K562 (cell line): ENCODE measurements at regions not wholly inside any gene's neighbourhood (a gene's known extent, or its start where the extent isn't known, plus 50 kb on each side); places are given as distances from the start of the nearest gene placed in this dataset.

Experiments
- ARID2 ChIP-seq: fragments of 450-650 bp; IDR thresholded peaks from 2 replicates; pipeline ENCODE4 v1.6.1; 2017; ENCODE audit warnings: antibody characterized with exemption, mild to moderate bottlenecking
- DNMT1 ChIP-seq: fragments of 450-650 bp; IDR thresholded peaks from 2 replicates; pipeline ENCODE4 v1.6.1; 2016; ENCODE audit warnings: antibody characterized with exemption, mild to moderate bottlenecking
- FOXA3 ChIP-seq, 2 experiments: fragments of 450-650 bp in 1 of 2; sonication (generic) in 1 of 2; formaldehyde crosslinking; IDR thresholded peaks in 1 of 2; conservative IDR thresholded peaks in 1 of 2; 2 replicates each; pipeline versions ENCODE4 v1.4.0 to v1.8.0; 2020 to 2022; ENCODE audit warnings: mild to moderate bottlenecking in 2 of 2, missing genetic modification reagents in 1 of 2
- GATA2 ChIP-seq: sonication (generic); formaldehyde crosslinking; IDR thresholded peaks from 2 replicates; pipeline ENCODE4 v1.4.0; 2020; ENCODE audit warnings: mild to moderate bottlenecking, missing genetic modification reagents
- LARP7 ChIP-seq: fragments of 450-650 bp; IDR thresholded peaks from 2 replicates; pipeline ENCODE4 v1.6.1; 2016
- NFIC ChIP-seq: fragments of 450-650 bp; IDR thresholded peaks from 2 replicates; pipeline ENCODE4 v1.6.1; 2017; ENCODE audit warnings: mild to moderate bottlenecking, inconsistent platforms
- NFRKB ChIP-seq: fragments of 450-650 bp; IDR thresholded peaks from 2 replicates; pipeline ENCODE4 v1.6.1; 2016; ENCODE audit warnings: low read depth
- PRMT5 ChIP-seq: sonication (generic); formaldehyde crosslinking; IDR thresholded peaks from 2 replicates; pipeline ENCODE4 v1.5.0; 2020; ENCODE audit warnings: missing genetic modification reagents
- RHOXF2B ChIP-seq: fragments of 250-450 bp; sonication (Bioruptor Pico); conservative IDR thresholded peaks from 2 replicates; pipeline ENCODE4 v1.5.1; 2021
- SMARCC2 ChIP-seq: fragments of 450-650 bp; IDR thresholded peaks from 2 replicates; pipeline ENCODE4 v1.6.1; 2017; ENCODE audit warnings: antibody characterized with exemption, moderate library complexity, mild to moderate bottlenecking, low read depth
- SPI1 ChIP-seq: IDR thresholded peaks from 2 replicates; pipeline ENCODE4 v1.6.1; 2011; ENCODE audit warnings: low read depth, low read length, control low read depth, borderline replicate concordance
- THAP12 ChIP-seq: fragments of 250-450 bp; sonication (Bioruptor Pico); IDR thresholded peaks from 2 replicates; pipeline ENCODE4 v1.9.0; 2021; ENCODE audit warnings: mild to moderate bottlenecking, inconsistent platforms
- TRIM25 ChIP-seq: fragments of 450-650 bp; IDR thresholded peaks from 2 replicates; pipeline ENCODE4 v1.7.0; 2016; ENCODE audit warnings: borderline replicate concordance
- USF2 ChIP-seq: sonication (generic); formaldehyde crosslinking; IDR thresholded peaks from 2 replicates; pipeline ENCODE4 v1.5.0; 2020; ENCODE audit warnings: missing genetic modification reagents
- TF ChIP-seq, protein P1 (sequence below): fragments of 450-650 bp; IDR thresholded peaks from 2 replicates; pipeline ENCODE4 v1.6.1; 2017; ENCODE audit warnings: antibody characterized with exemption
- TF ChIP-seq, protein P2 (sequence below): fragments of 450-650 bp; IDR thresholded peaks from 2 replicates; pipeline ENCODE4 v1.6.1; 2017; ENCODE audit warnings: antibody characterized with exemption, mild to moderate bottlenecking
- TF ChIP-seq, protein P3 (sequence below), 2 experiments: IDR thresholded peaks; 2 replicates each; pipeline ENCODE4 v1.6.1; 2011; ENCODE audit warnings: borderline replicate concordance in 1 of 2, control low read depth in 1 of 2, low read depth in 1 of 2, low read length in 1 of 2, mild to moderate bottlenecking in 1 of 2, mixed read lengths in 1 of 2, moderate library complexity in 1 of 2; ENCODE audit not compliant: insufficient read depth in 1 of 2, insufficient read length in 1 of 2, poor library complexity in 1 of 2, severe bottlenecking in 1 of 2; ENCODE audit errors: extremely low read depth in 1 of 2

DNA sequence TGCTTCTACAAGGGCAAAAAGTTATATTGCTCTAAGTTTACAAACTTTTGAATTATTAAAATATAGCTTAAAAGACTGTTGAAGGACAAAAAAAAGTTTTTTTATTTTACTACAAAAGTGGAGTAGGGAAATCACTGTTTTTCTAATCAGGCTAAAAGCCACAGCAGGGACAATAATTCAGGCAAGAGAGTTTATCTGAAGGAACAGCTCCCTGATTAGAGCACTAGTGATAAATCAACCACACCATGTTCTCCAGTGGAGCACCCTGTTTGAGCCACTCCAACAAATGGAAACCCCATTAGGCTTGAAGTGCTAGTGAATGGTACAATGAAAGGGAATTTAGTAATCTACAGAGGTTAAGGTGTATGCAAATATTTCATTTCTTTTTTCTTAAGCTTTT lies 357.1 kb downstream of the SEMA3D start (continued):
- TF ChIP-seq USF2 (no peak), TRIM25 (no peak), NFIC (0 out of 2 replicates have a peak, but pooled peaks have one; percentile 14), NFRKB (no peak), DNMT1 (no peak), FOXA3 (CRISPR knock-in tag; conservative IDR thresholded peaks at IDR 0.05 in 1 of 2, IDR thresholded peaks at IDR 0.05 in 1 of 2) (no peak), THAP12 (CRISPR knock-in tag) (no peak), LARP7 (no peak), RHOXF2B (no peak), PRMT5 (CRISPR knock-in tag) (no peak), GATA2 (CRISPR knock-in tag) (no peak), SPI1 (no peak), SMARCC2 (no peak), ARID2 (no peak)
- TF ChIP-seq, protein P1, sequence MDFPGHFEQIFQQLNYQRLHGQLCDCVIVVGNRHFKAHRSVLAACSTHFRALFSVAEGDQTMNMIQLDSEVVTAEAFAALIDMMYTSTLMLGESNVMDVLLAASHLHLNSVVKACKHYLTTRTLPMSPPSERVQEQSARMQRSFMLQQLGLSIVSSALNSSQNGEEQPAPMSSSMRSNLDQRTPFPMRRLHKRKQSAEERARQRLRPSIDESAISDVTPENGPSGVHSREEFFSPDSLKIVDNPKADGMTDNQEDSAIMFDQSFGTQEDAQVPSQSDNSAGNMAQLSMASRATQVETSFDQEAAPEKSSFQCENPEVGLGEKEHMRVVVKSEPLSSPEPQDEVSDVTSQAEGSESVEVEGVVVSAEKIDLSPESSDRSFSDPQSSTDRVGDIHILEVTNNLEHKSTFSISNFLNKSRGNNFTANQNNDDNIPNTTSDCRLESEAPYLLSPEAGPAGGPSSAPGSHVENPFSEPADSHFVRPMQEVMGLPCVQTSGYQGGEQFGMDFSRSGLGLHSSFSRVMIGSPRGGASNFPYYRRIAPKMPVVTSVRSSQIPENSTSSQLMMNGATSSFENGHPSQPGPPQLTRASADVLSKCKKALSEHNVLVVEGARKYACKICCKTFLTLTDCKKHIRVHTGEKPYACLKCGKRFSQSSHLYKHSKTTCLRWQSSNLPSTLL = no peak
- TF ChIP-seq, protein P2, sequence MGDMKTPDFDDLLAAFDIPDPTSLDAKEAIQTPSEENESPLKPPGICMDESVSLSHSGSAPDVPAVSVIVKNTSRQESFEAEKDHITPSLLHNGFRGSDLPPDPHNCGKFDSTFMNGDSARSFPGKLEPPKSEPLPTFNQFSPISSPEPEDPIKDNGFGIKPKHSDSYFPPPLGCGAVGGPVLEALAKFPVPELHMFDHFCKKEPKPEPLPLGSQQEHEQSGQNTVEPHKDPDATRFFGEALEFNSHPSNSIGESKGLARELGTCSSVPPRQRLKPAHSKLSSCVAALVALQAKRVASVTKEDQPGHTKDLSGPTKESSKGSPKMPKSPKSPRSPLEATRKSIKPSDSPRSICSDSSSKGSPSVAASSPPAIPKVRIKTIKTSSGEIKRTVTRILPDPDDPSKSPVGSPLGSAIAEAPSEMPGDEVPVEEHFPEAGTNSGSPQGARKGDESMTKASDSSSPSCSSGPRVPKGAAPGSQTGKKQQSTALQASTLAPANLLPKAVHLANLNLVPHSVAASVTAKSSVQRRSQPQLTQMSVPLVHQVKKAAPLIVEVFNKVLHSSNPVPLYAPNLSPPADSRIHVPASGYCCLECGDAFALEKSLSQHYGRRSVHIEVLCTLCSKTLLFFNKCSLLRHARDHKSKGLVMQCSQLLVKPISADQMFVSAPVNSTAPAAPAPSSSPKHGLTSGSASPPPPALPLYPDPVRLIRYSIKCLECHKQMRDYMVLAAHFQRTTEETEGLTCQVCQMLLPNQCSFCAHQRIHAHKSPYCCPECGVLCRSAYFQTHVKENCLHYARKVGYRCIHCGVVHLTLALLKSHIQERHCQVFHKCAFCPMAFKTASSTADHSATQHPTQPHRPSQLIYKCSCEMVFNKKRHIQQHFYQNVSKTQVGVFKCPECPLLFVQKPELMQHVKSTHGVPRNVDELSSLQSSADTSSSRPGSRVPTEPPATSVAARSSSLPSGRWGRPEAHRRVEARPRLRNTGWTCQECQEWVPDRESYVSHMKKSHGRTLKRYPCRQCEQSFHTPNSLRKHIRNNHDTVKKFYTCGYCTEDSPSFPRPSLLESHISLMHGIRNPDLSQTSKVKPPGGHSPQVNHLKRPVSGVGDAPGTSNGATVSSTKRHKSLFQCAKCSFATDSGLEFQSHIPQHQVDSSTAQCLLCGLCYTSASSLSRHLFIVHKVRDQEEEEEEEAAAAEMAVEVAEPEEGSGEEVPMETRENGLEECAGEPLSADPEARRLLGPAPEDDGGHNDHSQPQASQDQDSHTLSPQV = no peak
- TF ChIP-seq, protein P3, sequence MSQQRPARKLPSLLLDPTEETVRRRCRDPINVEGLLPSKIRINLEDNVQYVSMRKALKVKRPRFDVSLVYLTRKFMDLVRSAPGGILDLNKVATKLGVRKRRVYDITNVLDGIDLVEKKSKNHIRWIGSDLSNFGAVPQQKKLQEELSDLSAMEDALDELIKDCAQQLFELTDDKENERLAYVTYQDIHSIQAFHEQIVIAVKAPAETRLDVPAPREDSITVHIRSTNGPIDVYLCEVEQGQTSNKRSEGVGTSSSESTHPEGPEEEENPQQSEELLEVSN (IDR thresholded peaks at IDR 0.05; ENCODE audit: borderline replicate concordance in 1 of 2, extremely low read depth in 1 of 2, insufficient read depth in 1 of 2, insufficient read length in 1 of 2, low read depth in 1 of 2, low read length in 1 of 2, poor library complexity in 1 of 2, severe bottlenecking in 1 of 2) = no peak
